Loucy (cell line): ENCODE measurements at regions not wholly inside any gene's neighbourhood (a gene's known extent, or its start where the extent isn't known, plus 50 kb on each side); places are given as distances from the start of the nearest gene placed in this dataset.

Experiments used
- H2AFZ ChIP-seq: fragments of 200-600 bp; sonication (generic); 2 replicates; pipeline ENCODE4 v1.6.0; 2016; ENCODE audit warnings: antibody characterized with exemption, mild to moderate bottlenecking, low read length, moderate library complexity
- H3F3A ChIP-seq: fragments of 200-600 bp; 2 replicates; pipeline ENCODE4 v1.6.0; 2016; ENCODE audit warnings: antibody characterized with exemption, low read depth, mild to moderate bottlenecking
- H3K27me3 ChIP-seq: fragments of 200-600 bp; sonication (generic); 2 replicates; pipeline ENCODE4 v1.6.1; 2014; ENCODE audit warnings: low read length, mild to moderate bottlenecking; ENCODE audit not compliant: insufficient read depth, poor library complexity, severe bottlenecking
- H3K36me3 ChIP-seq: fragments of 200-600 bp; sonication (generic); 2 replicates; pipeline ENCODE4 v1.6.1; 2016; ENCODE audit warnings: low read length; ENCODE audit not compliant: insufficient read depth
- H3K4me1 ChIP-seq: fragments of 200-600 bp; sonication (generic); 2 replicates; pipeline ENCODE4 v1.5.1; 2014; ENCODE audit warnings: low read length, mild to moderate bottlenecking; ENCODE audit not compliant: insufficient read depth, poor library complexity, severe bottlenecking
- H3K4me2 ChIP-seq: fragments of 200-600 bp; sonication (generic); 2 replicates; pipeline ENCODE4 v1.6.0; 2014; ENCODE audit warnings: antibody characterized with exemption, low read length, low read depth, mild to moderate bottlenecking; ENCODE audit not compliant: poor library complexity, severe bottlenecking
- H3K4me3 ChIP-seq: fragments of 200-600 bp; sonication (generic); 2 replicates; pipeline ENCODE4 v1.5.1; 2014; ENCODE audit warnings: low read length, mild to moderate bottlenecking, mixed read lengths; ENCODE audit not compliant: poor library complexity, severe bottlenecking
- H3K79me2 ChIP-seq: fragments of 200-600 bp; sonication (generic); 2 replicates; pipeline ENCODE4 v1.6.1; 2014; ENCODE audit warnings: low read length; ENCODE audit not compliant: insufficient read depth
- H3K9ac ChIP-seq: fragments of 200-600 bp; sonication (generic); 2 replicates; pipeline ENCODE4 v1.6.0; 2014; ENCODE audit warnings: mild to moderate bottlenecking, low read depth, low read length, moderate library complexity; ENCODE audit not compliant: poor library complexity, severe bottlenecking
- H3K9me2 ChIP-seq: fragments of 200-600 bp; sonication (generic); replicated peaks from 2 replicates; pipeline ENCODE4 v1.6.1; 2016; ENCODE audit warnings: low read depth, low read length, mixed read lengths
- H3K9me3 ChIP-seq: fragments of 200-600 bp; sonication (generic); 2 replicates; pipeline ENCODE4 v1.6.1; 2014; ENCODE audit warnings: mild to moderate bottlenecking, antibody characterized with exemption, low read length, low read depth; ENCODE audit not compliant: insufficient read depth
- H4K20me1 ChIP-seq: fragments of 200-600 bp; sonication (generic); 2 replicates; pipeline ENCODE4 v1.6.0; 2014; ENCODE audit warnings: antibody characterized with exemption, low read length, mild to moderate bottlenecking; ENCODE audit not compliant: insufficient read depth, poor library complexity, severe bottlenecking
- EZH2phosphoT487 ChIP-seq: fragments of 200-600 bp; IDR thresholded peaks from 2 replicates; pipeline ENCODE4 v1.6.1; 2018; ENCODE audit warnings: antibody characterized with exemption, mild to moderate bottlenecking, moderate library complexity, borderline replicate concordance
- TF ChIP-seq, protein P1 (sequence below): fragments of 200-600 bp; sonication (generic); conservative IDR thresholded peaks from 2 replicates; pipeline ENCODE4 v1.5.1; 2014; ENCODE audit warnings: mild to moderate bottlenecking, antibody characterized with exemption, low read length

DNA sequence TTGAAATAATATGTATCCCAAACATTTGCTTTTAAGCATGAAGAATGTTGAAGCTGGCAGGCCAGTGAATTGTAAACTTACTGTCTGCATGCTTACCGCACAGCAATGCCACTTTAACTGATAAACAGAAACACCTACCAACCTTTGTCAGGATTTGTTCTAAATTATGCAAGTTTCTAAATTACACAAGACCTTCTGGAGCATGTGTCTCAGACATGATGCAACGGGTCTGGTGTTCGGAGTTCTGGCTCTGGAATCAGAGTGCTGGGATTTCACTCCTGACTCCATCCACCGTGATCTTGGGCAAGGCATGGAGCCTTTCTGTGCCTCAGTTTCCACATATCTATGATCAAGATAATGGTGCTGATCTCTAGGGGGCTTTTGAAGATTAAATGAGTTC is 111.2 kb downstream of the CCT6B start:
- H3K79me2 ChIP-seq, result no peaks in the 10 kb centered on the region
- TF ChIP-seq, protein P1, sequence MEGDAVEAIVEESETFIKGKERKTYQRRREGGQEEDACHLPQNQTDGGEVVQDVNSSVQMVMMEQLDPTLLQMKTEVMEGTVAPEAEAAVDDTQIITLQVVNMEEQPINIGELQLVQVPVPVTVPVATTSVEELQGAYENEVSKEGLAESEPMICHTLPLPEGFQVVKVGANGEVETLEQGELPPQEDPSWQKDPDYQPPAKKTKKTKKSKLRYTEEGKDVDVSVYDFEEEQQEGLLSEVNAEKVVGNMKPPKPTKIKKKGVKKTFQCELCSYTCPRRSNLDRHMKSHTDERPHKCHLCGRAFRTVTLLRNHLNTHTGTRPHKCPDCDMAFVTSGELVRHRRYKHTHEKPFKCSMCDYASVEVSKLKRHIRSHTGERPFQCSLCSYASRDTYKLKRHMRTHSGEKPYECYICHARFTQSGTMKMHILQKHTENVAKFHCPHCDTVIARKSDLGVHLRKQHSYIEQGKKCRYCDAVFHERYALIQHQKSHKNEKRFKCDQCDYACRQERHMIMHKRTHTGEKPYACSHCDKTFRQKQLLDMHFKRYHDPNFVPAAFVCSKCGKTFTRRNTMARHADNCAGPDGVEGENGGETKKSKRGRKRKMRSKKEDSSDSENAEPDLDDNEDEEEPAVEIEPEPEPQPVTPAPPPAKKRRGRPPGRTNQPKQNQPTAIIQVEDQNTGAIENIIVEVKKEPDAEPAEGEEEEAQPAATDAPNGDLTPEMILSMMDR, result no peak
- no peak for TF ChIP-seq EZH2phosphoT487
- H3K9me3 ChIP-seq, result no peaks in the 10 kb centered on the region

DNA sequence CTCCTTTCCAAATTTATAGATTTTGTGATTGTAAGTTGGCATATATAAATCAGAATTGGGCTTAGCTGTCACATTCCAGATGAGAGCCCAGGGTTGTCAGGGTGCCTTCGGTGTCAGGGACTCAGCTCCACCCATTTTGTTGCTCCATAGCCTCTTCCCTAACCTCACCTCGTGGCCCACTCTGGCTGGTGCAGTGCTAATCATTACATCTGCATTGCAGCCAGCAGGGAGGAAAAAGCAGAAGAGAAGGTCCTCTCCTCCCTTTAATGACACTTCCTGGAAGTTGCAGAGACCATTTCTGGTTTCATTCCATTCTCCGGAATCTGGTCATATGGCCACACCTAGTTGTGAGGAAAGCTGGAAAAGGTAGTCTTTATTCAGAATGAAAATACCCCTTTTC is 113.3 kb downstream of the CCT6B start:
- Histone ChIP-seq H3K4me3 (no peak overlapping the region), H3K4me2 (no peak overlapping the region), H3F3A (no peaks in the 10 kb centered on the region), H2AFZ (no peak overlapping the region), H3K36me3 (no peaks in the 10 kb centered on the region), H3K27me3 (no peaks in the 10 kb centered on the region), H3K9ac (no peak overlapping the region), H3K9me2 (no peaks in the 10 kb centered on the region), H3K4me1 (peaks cover 34% of the 10 kb centered on the region), H4K20me1 (no peaks in the 10 kb centered on the region), H3K79me2 (no peaks in the 10 kb centered on the region), H3K9me3 (no peaks in the 10 kb centered on the region)
- TF ChIP-seq EZH2phosphoT487, result no peak
- TF ChIP-seq, protein P1, result no peak

More for the DNA sequence above, 111.2 kb downstream of the CCT6B start:
- Histone ChIP-seq H3F3A (no peaks in the 10 kb centered on the region), H3K4me1 (peaks cover 18% of the 10 kb centered on the region), H3K9me2 (no peaks in the 10 kb centered on the region), H4K20me1 (no peaks in the 10 kb centered on the region), H3K9ac (no peak overlapping the region), H2AFZ (no peak overlapping the region), H3K27me3 (no peaks in the 10 kb centered on the region), H3K4me3 (no peak overlapping the region), H3K36me3 (no peaks in the 10 kb centered on the region), H3K4me2 (no peak overlapping the region)

DNA sequence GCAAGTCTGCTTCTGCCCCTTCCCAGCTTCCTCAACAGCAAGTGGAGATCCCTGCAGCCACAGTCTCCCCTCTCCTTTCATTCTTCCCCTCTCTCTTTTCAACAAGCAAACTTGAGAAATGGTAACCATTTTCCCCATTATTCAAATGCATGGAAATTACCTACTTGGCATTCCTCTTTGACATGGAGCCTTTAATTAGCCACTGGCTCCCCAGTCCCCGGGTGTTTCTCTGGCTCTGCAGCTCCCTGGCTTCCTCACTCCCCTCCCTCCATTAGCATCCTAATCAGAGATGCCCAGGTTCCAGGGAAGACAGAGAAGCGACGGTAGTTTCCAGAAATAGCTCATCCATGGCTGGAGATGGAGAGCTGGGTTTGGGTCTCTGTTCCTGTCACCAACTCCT is 116.0 kb downstream of the CCT6B start:
- Histone ChIP-seq H3K79me2 (no peaks in the 10 kb centered on the region), H2AFZ (no peak overlapping the region), H3K4me1 (peaks cover 57% of the 10 kb centered on the region), H3K9me2 (no peaks in the 10 kb centered on the region), H3K9ac (no peak overlapping the region), H3K4me2 (no peak overlapping the region), H3K36me3 (no peaks in the 10 kb centered on the region), H3K9me3 (no peaks in the 10 kb centered on the region), H3F3A (no peaks in the 10 kb centered on the region), H4K20me1 (no peaks in the 10 kb centered on the region), H3K4me3 (no peak overlapping the region), H3K27me3 (no peaks in the 10 kb centered on the region)
- TF ChIP-seq, protein P1, result no peak
- TF ChIP-seq EZH2phosphoT487, result no peak
